ENCODE measurements at regions not wholly inside any gene's neighbourhood (a gene's known extent, or its start where the extent isn't known, plus 50 kb on each side); places are given as distances from the start of the nearest gene placed in this dataset.

DNA sequence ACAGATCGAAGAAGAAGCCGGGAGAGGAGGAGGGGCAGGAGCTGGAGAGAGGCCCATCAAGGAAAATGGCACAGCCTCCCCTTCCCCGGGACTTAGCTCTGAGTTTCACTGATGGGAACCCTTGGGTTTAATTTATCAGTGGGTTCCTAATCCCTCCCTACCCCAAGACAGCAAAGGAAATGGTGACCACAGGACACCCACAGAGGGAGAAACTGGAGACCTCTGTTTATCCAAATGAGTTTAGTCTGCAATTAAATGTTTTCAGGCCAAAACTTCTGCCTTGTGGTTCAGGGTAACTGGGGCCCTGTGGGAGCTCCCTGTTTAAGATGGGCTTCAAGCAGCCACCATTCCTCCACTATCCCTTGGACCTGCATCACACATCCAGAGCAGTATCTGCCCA is 190.8 kb upstream of the TOPAZ1 start:
- TF ChIP-seq, protein P1, sequence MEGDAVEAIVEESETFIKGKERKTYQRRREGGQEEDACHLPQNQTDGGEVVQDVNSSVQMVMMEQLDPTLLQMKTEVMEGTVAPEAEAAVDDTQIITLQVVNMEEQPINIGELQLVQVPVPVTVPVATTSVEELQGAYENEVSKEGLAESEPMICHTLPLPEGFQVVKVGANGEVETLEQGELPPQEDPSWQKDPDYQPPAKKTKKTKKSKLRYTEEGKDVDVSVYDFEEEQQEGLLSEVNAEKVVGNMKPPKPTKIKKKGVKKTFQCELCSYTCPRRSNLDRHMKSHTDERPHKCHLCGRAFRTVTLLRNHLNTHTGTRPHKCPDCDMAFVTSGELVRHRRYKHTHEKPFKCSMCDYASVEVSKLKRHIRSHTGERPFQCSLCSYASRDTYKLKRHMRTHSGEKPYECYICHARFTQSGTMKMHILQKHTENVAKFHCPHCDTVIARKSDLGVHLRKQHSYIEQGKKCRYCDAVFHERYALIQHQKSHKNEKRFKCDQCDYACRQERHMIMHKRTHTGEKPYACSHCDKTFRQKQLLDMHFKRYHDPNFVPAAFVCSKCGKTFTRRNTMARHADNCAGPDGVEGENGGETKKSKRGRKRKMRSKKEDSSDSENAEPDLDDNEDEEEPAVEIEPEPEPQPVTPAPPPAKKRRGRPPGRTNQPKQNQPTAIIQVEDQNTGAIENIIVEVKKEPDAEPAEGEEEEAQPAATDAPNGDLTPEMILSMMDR (IDR thresholded peaks at IDR 0.05), result no peak
- Histone ChIP-seq H3K4me3 (no peak overlapping the region), H3K36me3 (ENCODE audit: low read depth) (no peaks in the 10 kb centered on the region), H3K4me1 (ENCODE audit: low read depth) (no peaks in the 10 kb centered on the region), H3K9me3 (no peaks in the 10 kb centered on the region)
- intact Hi-C loops (cut with DNase I, micrococcal nuclease), result no loop called here
- no peak for ATAC-seq
- no peak for DNase-seq

- DNase-seq (no peak), ATAC-seq (no peak)
- TF ChIP-seq, protein P1 (IDR thresholded peaks at IDR 0.05), result no peak
- Histone ChIP-seq H3K4me1 (ENCODE audit: low read depth) (no peaks in the 10 kb centered on the region), H3K9me3 (no peaks in the 10 kb centered on the region), H3K36me3 (ENCODE audit: low read depth) (no peaks in the 10 kb centered on the region), H3K4me3 (no peak overlapping the region)
- intact Hi-C loops (cut with DNase I, micrococcal nuclease), result no loop called here
Observed at GRCh38 chr3:44055951-44056350, 185.7 kb upstream of the TOPAZ1 start.

GRCh38 chr3:44056446-44057240 is 185.0 kb upstream of the TOPAZ1 start:
- H3K4me3 ChIP-seq, result no peak overlapping the region
- ATAC-seq (no peak), DNase-seq (no peak)
- H3K9me3 ChIP-seq, result no peaks in the 10 kb centered on the region
- H3K36me3 ChIP-seq (ENCODE audit: low read depth), result no peaks in the 10 kb centered on the region
- TF ChIP-seq, protein P1 (IDR thresholded peaks at IDR 0.05), result no peak
- H3K4me1 ChIP-seq (ENCODE audit: low read depth), result no peaks in the 10 kb centered on the region
- intact Hi-C loops (cut with DNase I, micrococcal nuclease), result no loop called here

- DNase-seq (peak in 1 of 3 donors; percentile 28), ATAC-seq (peak; percentile 67)
- H3K36me3 ChIP-seq (ENCODE audit: low read depth), result no peaks in the 10 kb centered on the region
- TF ChIP-seq, protein P1 (IDR thresholded peaks at IDR 0.05), result no peak
- H3K9me3 ChIP-seq, result no peaks in the 10 kb centered on the region
- no peaks in the 10 kb centered on the region for H3K4me1 ChIP-seq (ENCODE audit: low read depth)
- H3K4me3 ChIP-seq, result no peak overlapping the region
- intact Hi-C loops (cut with DNase I, micrococcal nuclease), result no loop called here
Observed at GRCh38 chr3:44058022-44058867, 183.4 kb upstream of the TOPAZ1 start.

DNA sequence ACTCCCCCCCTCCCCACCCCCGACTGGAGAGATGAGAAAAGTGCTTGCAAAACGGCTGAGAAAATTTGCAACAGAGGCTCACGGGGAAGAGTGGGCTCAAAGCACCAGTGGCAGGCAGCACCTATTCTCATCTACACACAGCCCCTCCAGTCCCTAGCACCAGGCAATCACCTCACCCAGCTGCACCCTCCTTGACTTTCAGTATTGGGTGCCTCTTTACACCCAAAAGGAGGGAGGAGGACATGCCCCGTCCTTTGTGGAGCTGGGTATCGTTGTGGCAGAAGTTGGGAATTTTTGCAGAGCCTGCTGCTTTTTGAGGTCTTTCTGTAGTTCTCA is 182.8 kb upstream of the TOPAZ1 start:
- no peaks in the 10 kb centered on the region for H3K4me1 ChIP-seq (ENCODE audit: low read depth)
- no peaks in the 10 kb centered on the region for H3K36me3 ChIP-seq (ENCODE audit: low read depth)
- TF ChIP-seq, protein P1 (IDR thresholded peaks at IDR 0.05), result no peak
- intact Hi-C loops (cut with DNase I, micrococcal nuclease), result no loop called here
- H3K4me3 ChIP-seq, result no peak overlapping the region
- no peak for DNase-seq
- ATAC-seq, result no peak
- H3K9me3 ChIP-seq, result no peaks in the 10 kb centered on the region
